GM19023 (cell line): ENCODE measurements at regions not wholly inside any gene's neighbourhood (a gene's known extent, or its start where the extent isn't known, plus 50 kb on each side); places are given as distances from the start of the nearest gene placed in this dataset.
"Not testable (repeated sequence)": the region's sequence is repeated elsewhere in the genome, so short reads cannot be mapped to it uniquely, and the experiment has no call there.

Experiments
- ATAC-seq: cut with Tn5 transposase; IDR thresholded peaks from one replicate; pipeline ENCODE4 v1.9.1; 2021; ENCODE audit warnings: mild to moderate bottlenecking, moderate library complexity; ENCODE audit not compliant: unreplicated experiment

DNA sequence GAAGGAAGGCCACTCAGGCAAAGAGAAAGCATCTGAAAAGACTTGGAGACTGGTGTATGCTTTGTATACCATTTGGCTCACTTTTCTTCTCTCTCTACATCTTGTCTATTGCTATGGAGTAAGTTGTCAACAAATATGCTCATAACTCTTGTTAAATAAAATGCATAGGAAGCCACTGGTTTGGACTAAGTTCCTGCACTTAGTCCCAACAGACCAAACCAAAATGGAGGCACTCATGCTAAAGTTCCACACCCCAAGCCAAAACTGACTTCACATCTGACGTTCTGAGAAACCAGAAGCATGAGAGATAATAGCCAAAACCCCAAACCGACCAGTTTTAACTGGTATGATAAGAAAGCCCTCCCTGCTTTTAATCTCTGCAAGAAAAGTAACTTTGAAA is 135.3 kb upstream of the LYPLAL1 start:
- ATAC-seq, result no peak

DNA sequence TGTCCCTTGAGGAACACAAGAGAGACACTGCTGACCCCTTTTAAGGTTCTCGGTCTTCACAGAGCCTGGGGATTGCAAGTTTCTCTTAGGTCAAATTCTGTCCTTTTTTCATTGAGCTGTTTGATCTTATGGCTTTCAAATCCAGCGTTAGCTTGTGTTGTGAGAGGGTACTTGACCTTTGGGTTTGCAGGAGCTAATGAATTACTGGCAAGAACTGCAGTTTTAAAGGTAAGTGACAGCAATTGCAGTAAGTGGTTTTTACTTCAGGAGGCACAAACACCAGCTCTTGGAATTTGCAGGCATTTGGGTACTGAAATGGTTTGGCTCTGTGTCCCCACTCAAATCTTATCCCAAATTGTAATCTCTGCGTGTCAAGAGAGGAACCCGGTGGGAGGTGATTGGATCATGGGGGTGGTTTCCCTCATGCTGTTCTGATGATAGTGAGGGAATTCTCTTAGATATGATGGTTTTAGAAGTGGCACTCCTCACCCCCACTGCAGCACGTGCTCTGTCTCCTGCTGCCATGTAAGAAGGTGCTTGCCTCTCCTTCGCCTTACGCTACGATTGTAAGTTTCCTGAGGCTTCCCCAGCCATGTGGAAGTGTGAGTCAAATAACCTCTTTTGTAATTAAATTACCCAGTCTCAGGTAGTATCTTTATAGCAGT is 134.5 kb upstream of the LYPLAL1 start:
- no peak for ATAC-seq

DNA sequence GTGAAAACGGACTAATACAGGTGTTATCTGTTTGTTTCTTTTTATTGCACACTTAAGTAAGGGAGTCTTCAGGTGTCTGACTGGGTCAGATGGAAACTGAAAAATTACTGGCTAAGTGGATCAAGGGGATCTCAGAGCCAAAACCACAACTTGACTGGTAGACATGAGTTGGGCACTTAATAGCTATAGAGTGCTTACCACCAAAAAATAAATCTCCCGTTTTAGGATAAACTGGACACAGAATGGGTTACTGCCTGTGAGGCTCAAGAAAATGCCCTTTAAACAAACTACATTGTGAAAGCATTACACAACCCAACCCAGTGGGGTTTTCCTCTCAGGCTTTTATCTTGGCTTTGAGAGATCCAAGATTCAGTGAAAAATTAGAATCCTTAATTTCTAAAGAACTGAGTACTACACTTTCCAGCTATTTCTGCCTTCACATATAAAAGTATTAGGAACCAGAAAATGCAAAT is 134.0 kb upstream of the LYPLAL1 start:
- ATAC-seq, result no peak

DNA sequence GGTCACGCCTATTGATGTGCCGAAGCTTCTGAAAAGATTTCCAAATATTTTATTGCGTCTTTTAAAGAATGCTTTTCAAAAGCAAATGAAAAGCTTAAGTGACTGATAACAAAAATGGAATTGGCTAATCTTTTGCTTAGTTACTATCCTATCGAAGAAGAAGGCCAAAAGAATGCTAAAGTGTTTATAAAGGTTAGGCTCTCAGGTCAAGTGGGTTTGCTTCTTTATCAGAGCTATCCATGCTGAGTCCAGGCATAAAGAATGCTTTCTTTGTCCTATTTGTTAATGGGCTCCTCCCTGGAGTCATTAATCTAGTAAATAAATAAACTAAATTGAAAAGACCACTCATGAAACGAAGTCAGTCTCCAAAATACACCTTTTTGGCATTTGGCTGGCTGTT is 133.4 kb upstream of the LYPLAL1 start:
- no peak for ATAC-seq

DNA sequence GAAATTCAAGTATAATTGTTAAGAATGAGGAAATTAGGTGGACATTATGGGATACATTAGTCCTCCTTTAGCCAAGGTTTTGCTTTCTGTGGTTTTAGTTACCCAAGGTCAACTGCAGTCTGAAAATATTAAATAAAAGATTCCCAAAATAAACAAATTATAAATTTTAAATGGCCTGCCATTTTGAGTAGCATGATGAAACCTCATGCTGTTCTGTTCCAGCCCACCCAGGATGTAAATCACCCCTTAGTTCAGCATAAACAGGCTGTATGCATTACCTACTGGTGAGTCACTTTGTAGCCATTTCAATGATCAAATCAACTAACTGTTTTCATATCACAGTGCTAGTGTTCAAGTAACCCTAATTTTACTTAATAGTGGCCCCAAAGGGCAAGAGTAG is 132.5 kb upstream of the LYPLAL1 start:
- no peak for ATAC-seq

DNA sequence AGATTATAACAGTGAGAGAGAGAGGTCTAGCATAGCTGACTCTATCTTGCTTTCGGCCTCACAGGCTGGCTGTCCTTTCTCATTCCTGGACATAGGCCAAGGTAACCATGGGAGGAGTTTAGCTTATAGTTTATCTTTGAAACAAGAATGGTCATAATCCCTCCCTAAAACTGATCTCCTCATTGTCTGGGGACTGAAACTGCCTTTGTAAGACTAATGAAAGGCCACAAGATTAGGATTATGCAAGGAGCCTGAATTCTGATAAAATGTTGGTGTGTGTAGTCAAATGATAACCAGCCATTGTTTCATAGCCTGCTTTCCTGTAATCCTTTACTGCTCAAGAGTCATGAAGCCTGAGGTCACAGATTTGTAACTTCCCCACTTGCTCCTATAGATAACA is 131.9 kb upstream of the LYPLAL1 start:
- ATAC-seq, result no peak

DNA sequence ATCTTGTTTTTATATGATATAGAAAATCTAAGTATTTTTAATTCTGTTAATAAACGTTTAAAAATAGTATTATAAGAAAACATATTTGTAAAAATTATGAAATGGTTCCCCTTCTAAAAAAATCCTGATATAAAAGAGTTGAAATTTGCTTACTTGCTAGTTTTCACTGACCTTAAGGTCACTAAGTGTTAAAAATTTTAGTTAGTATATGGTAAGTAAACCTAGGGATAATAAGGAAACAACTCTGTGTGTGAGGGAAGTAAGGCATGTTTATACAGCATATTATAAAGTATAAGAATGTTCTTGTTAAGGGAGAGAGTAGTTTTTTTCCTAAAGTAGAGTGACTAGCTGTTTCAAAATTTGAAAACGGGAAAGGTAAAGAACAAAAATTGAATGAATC is 130.9 kb upstream of the LYPLAL1 start:
- ATAC-seq, result no peak

DNA sequence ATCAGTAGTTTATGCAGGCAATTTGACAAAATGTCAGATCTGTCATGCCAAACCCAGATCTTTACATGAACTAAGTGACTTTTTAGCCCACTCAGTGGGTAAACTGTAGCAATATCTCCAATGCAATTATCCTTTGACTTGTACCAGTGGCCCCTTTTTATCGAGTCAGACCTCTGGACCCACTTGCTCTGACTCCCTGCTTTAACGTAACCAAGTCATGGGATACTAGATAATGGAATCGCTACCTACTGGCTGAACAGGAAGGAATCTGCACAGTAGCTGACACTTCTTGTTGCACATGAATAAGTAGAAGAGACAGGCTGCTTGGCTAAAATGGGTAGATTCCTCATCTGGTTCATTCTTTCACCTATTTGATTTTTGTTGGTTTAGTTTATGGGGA is 128.4 kb upstream of the LYPLAL1 start:
- no peak for ATAC-seq

DNA sequence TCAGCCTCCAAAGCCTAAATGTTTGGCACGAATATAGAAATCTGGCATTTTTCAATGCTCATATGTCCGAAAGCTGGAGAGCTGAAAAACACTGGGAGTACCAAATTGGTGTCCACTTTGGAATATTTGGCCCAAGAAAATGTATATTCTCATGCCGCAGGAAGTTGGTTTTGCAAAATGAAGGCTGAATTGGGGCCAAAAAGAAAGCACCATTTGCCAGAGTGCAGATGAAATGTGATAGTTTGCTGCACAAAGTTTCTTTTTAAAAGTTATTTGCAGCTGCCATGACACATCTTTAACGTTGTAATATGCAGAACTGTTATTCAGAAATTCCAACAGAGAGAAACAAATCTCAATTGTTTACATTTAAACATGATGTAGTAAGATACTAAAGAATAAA is 124.2 kb upstream of the LYPLAL1 start:
- ATAC-seq, result no peak

DNA sequence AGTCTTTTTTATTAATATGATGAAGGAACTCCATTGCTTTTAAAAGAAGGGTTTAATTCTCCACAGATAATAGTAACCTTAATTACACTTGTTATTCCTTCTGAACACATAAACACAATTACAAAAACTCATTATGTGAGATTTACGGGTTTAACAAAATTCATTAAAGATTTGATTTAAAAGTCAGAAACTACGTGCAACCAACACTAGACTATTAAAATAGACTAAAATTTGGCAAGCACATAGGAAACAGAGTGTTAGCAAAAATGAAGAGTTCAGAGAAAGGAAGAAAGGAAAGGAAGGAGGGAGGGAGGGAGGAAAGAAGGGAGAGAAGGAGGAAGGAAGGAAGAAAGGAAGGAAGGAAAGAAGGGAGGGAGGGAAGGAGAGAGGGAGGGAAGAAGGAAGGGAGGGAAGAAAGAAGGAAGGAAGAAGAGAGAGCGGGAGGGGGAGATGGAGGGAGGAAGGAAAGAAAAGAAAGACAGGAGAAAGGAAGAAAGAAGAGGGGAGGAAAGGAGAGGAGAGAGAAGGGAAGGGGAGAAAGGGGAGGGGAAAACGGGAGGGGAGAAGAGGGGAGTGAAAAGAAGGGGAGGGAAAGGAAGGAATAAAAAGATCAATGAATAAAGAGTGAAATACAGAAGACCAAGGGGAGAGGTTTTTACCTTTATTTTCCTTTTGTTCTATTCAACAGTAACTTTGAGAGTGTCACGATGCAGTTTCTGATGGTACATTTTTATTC is 123.4 kb upstream of the LYPLAL1 start:
- no peak for ATAC-seq

DNA sequence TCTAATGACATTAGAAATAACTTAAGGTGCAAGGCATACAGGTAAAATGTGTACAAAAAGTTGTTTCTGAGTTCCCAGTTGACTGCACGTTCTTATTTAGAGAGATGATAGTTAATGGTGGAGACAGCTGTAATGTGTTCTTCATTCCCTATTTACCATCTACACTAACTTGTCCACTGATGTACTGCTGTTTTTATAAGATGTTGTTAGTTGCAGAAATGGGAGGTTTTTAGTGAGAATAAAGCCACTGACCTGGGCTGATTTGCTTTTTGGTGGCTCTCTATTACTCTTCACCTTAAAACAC is 122.9 kb upstream of the LYPLAL1 start:
- no peak for ATAC-seq

DNA sequence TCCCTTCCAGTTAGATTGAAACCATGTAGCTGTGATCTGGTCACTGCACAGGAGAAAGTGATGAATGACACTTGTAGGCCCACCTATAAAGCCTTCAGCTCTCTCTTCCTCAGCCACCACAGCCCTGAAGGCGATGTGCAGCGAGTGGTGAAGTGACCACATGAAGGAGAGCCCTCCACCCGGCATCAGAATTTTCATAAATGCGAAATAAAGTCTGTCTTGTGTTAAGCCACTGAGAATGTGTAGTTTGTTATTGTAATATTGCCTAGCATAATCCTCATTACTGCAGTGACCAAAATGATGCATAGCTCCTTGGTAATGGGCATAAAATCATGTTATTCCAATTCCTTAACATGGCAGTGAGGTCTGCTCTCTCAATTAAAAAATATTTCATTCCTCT is 122.1 kb upstream of the LYPLAL1 start:
- no peak for ATAC-seq

DNA sequence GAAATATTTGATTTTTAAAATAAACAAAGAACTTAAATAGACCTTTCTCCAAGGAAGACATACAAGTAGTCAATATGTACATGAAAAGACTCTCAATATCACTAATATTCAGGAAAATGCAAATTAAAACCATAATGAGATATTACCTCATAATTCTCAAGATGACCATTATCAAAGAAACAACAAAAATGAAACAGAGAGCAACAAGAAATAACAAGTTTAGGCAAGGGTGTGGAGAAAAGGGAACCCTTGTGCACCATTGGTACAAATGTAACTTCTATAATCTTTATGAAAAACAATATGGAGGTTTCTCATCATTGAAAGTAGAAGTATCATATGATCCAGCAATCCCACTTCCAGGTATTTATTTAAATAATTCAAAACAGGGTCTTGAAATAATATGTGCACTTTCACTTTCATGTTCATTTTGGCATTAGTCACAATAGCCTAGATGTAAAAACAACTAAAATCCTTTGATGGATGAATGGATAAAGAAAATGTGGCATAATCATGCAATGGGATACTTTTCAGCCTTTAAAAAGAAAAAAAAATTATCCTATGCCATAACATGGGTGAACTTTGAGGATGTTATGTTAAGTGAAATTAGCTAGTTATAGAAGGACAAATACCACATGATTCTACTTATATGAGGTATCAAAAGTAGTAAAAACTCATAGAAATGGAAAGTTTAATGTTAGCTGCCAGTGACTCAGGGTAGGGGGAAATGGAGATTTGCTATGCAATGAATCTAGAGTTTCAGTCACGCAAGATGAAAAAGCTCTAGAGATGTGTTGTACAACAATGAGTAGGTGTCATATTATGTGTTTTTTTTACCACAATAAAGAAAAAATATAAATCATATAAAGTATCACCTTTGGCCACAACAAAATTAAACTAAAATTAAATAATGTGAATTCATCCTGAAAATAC is 114.5 kb upstream of the LYPLAL1 start:
- no peak for ATAC-seq

DNA sequence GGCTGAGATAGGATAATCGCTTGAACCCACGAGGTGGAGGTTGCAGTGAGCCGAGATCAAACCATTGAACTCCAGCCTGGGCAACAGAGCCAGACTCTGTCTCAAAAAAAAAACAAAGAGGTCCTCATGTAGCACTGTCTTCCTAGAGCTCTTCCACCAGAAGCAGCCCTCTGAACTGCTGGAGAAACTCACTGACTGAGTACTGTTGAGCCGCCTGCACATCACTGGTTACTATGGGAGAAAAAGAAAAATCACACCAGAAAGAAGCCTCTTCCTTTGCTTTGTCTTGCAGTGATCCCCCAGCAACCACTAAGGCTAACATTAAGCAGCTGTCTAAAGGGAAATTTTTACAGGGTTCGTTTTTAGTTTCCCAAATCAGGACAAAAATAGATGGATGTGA is 112.9 kb upstream of the LYPLAL1 start:
- ATAC-seq, result no peak

DNA sequence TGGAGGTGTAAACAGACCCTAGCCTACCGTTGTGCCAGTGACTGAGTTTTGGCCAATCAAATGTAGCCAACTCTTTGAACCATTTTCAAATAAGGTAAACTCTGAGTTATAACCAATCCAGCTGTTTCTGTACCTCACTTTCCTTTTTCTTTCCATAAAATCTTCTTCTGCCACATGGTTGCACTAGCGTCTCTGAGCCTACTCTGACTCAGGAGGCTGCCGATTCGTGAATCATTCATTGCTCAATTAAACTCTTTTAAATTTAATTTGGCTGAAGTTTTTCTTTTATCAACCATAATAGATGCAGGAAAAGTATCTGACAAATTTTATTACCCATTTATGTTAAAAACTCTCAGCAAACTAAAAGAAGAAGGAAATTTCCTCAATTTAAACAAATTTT is 111.5 kb upstream of the LYPLAL1 start:
- no peak for ATAC-seq

DNA sequence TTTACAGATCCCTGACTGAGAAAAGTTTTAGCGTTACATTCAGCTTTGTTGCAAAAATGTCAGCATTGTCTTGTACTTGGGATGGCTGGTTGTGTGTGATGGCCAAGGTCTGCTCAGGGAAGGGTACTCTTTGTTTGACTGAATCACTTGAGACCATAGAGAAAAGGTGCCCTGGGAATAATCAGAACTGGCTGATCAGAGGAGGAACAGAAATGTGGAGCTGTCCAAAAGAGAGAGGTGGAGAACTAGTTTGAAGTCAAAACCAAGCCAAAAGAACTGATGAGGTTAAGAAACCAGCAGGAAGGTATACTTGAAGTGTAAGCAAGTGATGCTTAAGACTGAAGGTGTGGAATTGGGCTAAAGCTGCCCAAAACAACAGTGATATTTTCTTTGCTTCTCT is 107.6 kb upstream of the LYPLAL1 start:
- ATAC-seq, result no peak

DNA sequence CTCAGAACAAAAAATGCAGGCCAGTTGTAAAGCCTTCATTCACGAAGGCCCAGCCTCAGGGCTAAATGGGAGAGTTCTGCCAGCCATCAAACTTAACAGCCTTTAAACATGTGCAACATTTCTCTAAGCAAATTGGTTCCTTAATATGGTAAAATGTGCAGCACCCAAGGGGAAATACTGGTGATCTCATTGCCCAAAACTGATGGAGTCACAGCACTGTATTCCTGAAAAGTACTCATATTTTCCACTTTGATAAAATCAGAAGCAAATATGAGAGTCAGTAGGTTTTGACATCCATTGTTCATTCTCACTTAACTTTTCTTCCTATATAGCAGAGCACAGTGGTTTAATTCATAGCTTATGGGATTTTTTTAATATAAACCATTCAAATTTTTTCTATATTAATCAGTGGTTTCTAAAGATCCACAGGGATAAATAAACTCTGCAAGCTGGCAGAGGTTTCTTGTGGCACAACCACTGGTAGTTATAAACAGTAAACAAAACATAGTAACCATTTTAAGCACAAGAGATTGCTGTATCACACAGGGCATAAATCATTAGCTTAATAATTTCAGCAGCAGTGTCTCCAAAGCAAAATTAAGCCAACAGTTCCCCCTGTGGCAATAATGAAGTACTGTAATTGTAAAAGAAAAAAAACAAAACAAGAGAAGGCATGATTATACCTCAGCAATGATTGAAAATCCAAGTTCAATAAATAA is 106.9 kb upstream of the LYPLAL1 start:
- no peak for ATAC-seq

DNA sequence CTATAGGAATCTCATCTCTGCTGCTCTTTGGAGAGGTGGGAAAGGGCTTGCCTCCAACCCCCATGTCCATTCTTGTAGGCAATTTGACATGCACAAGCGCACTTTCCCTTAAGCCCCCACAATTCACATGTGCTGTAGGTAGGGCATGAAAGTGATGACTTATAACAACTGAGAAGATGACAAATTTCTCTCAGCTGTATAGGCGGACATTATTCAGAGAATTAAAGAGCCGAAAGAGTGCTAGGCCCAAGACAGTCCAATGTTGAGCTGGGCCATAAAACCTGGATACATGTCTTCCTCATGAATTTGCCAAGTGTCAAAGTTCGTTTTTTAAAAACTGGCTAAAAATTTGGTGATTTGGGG is 106.3 kb upstream of the LYPLAL1 start:
- ATAC-seq, result no peak

DNA sequence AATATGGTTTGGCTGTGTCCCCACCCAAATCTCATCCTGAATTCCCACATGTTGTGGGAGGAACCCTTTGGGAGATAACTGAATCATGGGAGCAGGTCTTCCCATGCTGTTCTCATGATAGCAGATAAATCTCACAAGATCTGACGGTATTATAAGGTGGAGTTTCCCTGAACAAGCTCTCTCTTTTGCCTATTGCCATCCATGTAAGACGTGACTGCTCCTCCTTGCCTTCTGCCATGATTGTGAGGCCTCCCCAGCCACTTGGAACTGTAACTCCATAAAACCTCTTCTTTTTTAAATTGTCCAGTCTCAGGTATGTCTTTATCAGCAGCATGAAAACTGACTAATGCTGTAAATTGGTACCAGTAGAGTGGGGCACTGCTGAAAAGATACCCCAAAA is 103.3 kb upstream of the LYPLAL1 start:
- ATAC-seq, result not testable (repeated sequence)

DNA sequence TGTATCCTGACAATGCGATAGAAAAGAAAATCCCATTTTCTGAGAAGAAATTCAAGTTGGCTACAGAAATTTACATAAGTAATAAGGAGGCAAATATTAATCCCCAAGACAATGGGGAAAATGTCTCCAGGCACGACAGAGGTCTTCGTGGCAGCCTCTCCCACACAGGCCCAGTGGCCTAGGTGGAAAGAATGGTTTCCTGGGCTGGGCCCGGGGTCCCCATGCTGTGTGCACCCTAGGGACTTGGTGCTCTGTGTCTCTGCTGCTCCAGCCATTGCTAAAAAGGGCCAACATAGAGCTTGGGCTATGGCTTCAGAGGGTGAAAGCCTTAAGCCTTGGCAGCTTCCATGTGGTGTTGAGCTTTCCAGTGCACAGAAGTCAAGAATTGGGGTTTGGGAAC is 102.5 kb upstream of the LYPLAL1 start:
- ATAC-seq, result no peak

DNA sequence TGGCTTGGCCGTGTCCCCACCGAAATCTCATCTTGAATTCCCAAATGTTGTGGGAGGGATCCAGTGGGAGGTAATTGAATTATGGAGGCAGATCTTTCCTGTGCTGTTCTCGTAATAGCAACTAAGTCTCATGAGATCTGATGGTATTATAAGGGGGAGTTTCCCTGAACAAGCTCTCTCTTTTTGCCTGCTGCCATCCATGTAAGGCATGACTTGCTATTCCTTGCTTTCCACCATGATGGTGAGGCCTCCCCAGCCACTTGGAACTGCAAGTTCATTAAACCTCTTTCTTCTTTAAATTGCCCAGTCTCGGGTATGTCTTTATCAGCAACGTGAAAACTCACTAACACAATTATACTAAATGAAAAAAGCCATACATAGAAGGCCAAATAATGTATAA is 101.3 kb upstream of the LYPLAL1 start:
- no peak for ATAC-seq
